CD4-positive, alpha-beta T cell (primary cell): ENCODE measurements at regions not wholly inside any gene's neighbourhood (a gene's known extent, or its start where the extent isn't known, plus 50 kb on each side); places are given as distances from the start of the nearest gene placed in this dataset.

Experiments used
- ATAC-seq: fragments of 200-7000 bp; cut with Tn5 transposase; one replicate; pipeline ENCODE4 v1.10.0; 2022; ENCODE audit warnings: mild to moderate bottlenecking; ENCODE audit not compliant: poor library complexity
- CTCF ChIA-PET: fragments of 350-600 bp; sonication (Branson Sonifier 250); formaldehyde crosslinking; loops from one replicate; lab custom pipeline; 2021; ENCODE audit warnings: antibody characterized with exemption, inconsistent platforms; lab: Charles Lee
- POLR2A ChIA-PET: fragments of 350-600 bp; sonication (Branson Sonifier 250); formaldehyde crosslinking; loops from one replicate; lab custom pipeline; 2021; ENCODE audit warnings: antibody characterized with exemption, inconsistent platforms; lab: Charles Lee
- DNase-seq, 14 experiments: peaks; one replicate each; pipeline ENCODE4 v3.0.0-alpha.2; 2013 to 2020; ENCODE audit warnings: mixed read lengths in 2 of 14
- H3K27ac ChIP-seq, 2 donors: one replicate each; pipeline versions ENCODE4 v1.5.1 to v1.7.0; 2013; ENCODE audit warnings: low read length in 2 of 2, low read depth in 1 of 2, mild to moderate bottlenecking in 1 of 2
- H3K27me3 ChIP-seq, 2 experiments: 1 replicate in 1 of 2; 2 replicates in 1 of 2; pipeline versions ENCODE4 v1.6.1 to v1.7.0; 2013; ENCODE audit warnings: low read length in 2 of 2, control low read depth in 1 of 2, mild to moderate bottlenecking in 1 of 2, moderate library complexity in 1 of 2; ENCODE audit not compliant: insufficient read depth in 2 of 2, control insufficient read depth in 1 of 2
- H3K36me3 ChIP-seq: one replicate; pipeline ENCODE4 v1.6.1; 2013; ENCODE audit warnings: low read length, control low read depth; ENCODE audit not compliant: insufficient read depth
- H3K4me1 ChIP-seq: one replicate; pipeline ENCODE4 v1.6.1; 2013; ENCODE audit warnings: low read length, control low read depth; ENCODE audit not compliant: insufficient read depth
- H3K4me3 ChIP-seq: one replicate; pipeline ENCODE4 v1.5.1; 2013; ENCODE audit warnings: mild to moderate bottlenecking, low read length, moderate library complexity
- H3K9me3 ChIP-seq, 2 experiments: 1 replicate in 1 of 2; 2 replicates in 1 of 2; pipeline versions ENCODE4 v1.6.1 to v1.7.0; 2013; ENCODE audit warnings: low read length in 2 of 2, mild to moderate bottlenecking in 2 of 2, control low read depth in 1 of 2, moderate library complexity in 1 of 2; ENCODE audit not compliant: control insufficient read depth in 1 of 2, insufficient read depth in 1 of 2
- H3K27ac Mint-ChIP-seq: one replicate; pipeline ENCODE4 v1.8.0; 2020; ENCODE audit warnings: mixed read lengths
- H3K27me3 Mint-ChIP-seq: one replicate; pipeline ENCODE4 v1.8.0; 2021; ENCODE audit warnings: mixed read lengths
- H3K36me3 Mint-ChIP-seq: one replicate; pipeline ENCODE4 v1.8.0; 2021; ENCODE audit warnings: low read depth, mixed read lengths
- H3K4me1 Mint-ChIP-seq: one replicate; pipeline ENCODE4 v1.8.0; 2021; ENCODE audit warnings: low read depth, mixed read lengths
- H3K4me3 Mint-ChIP-seq: one replicate; pipeline ENCODE4 v1.8.0; 2020; ENCODE audit warnings: mild to moderate bottlenecking, mixed read lengths
- H3K9me3 Mint-ChIP-seq: one replicate; pipeline ENCODE4 v1.8.0; 2020; ENCODE audit warnings: mixed read lengths
- intact Hi-C, 2 experiments: fragments of 100-400 bp; cut with DNase I in 1 of 2; cut with micrococcal nuclease in 1 of 2; formaldehyde crosslinking; loops; one replicate each; pipeline versions ENCODE4 v1.15.1 to v1.9.0; 2023 to 2025; cut with DNase I, micrococcal nuclease
- TF ChIP-seq, protein P1 (sequence below): fragments of 200-600 bp; IDR thresholded peaks from one replicate; pipeline ENCODE4 v1.8.0; 2022; ENCODE audit warnings: antibody characterized with exemption, mild to moderate bottlenecking

DNA sequence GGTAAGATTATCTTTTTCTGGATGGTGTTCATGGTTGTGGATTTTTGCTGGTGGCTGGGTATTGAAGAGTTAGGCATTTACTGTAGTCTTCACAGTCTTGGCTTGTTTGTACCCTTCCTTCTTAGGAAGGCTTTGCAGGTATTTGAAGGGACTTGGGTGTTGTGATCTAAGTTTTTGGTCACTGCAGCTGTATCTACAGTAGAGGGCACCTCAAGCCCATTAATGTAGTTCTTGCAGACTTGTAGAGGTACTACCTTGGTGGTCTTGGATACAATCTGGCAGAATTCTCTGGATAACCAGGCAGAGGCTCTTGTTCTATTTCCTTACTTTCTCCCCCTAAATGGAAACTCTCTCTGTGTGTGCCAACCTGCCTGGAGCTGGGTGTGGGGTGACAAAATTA lies 155.8 kb upstream of the BRINP3 start:
- no peak for ATAC-seq
- H3K4me3 Mint-ChIP-seq = no peak overlapping the region
- H3K4me3 ChIP-seq = no peak overlapping the region
- ChIA-PET POLR2A (no interaction called here), CTCF (no interaction called here)
- TF ChIP-seq, protein P1, sequence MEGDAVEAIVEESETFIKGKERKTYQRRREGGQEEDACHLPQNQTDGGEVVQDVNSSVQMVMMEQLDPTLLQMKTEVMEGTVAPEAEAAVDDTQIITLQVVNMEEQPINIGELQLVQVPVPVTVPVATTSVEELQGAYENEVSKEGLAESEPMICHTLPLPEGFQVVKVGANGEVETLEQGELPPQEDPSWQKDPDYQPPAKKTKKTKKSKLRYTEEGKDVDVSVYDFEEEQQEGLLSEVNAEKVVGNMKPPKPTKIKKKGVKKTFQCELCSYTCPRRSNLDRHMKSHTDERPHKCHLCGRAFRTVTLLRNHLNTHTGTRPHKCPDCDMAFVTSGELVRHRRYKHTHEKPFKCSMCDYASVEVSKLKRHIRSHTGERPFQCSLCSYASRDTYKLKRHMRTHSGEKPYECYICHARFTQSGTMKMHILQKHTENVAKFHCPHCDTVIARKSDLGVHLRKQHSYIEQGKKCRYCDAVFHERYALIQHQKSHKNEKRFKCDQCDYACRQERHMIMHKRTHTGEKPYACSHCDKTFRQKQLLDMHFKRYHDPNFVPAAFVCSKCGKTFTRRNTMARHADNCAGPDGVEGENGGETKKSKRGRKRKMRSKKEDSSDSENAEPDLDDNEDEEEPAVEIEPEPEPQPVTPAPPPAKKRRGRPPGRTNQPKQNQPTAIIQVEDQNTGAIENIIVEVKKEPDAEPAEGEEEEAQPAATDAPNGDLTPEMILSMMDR = no peak
- no peaks in the 10 kb centered on the region for H3K27me3 Mint-ChIP-seq
- H3K4me1 Mint-ChIP-seq = no peaks in the 10 kb centered on the region
- no peaks in the 10 kb centered on the region for H3K4me1 ChIP-seq
- H3K9me3 ChIP-seq = no peaks in the 10 kb centered on the region
- intact Hi-C loops = no loop called here
- H3K27ac ChIP-seq = no peak overlapping the region
- no peak overlapping the region for H3K27ac Mint-ChIP-seq
- DNase-seq = no peak
- peaks cover 8% of the 10 kb centered on the region for H3K9me3 Mint-ChIP-seq
- no peaks in the 10 kb centered on the region for H3K36me3 Mint-ChIP-seq
- H3K27me3 ChIP-seq = no peaks in the 10 kb centered on the region
- H3K36me3 ChIP-seq = no peaks in the 10 kb centered on the region

DNA sequence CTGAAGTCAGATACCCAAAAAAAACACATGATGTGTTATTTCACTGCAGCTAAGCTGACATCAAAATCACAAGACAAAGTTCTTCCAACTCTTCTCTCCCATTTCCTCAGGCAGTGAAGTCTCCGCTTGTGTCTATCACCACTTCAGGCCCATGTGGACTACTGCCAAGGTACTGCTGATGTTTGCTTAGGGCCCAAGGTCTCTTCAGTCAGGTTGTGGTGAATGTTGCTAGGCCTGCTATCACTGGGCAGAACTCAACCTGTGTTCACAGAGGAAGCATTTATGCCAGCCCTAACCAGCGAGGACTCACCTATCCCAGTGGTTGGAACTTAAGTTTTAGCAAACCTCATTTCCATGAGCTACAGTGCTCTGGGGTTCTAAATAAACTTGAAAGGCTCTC lies 156.5 kb upstream of the BRINP3 start:
- no peak overlapping the region for H3K27ac ChIP-seq
- H3K27me3 ChIP-seq = no peaks in the 10 kb centered on the region
- ATAC-seq = no peak
- CTCF ChIA-PET = no interaction called here
- DNase-seq = no peak
- H3K27ac Mint-ChIP-seq = no peak overlapping the region
- no peak overlapping the region for H3K4me3 Mint-ChIP-seq
- intact Hi-C loops = no loop called here
- H3K9me3 ChIP-seq = no peaks in the 10 kb centered on the region
- POLR2A ChIA-PET = no interaction called here
- peaks cover 8% of the 10 kb centered on the region for H3K9me3 Mint-ChIP-seq
- no peaks in the 10 kb centered on the region for H3K27me3 Mint-ChIP-seq
- no peaks in the 10 kb centered on the region for H3K36me3 Mint-ChIP-seq
- H3K4me1 Mint-ChIP-seq = no peaks in the 10 kb centered on the region
- no peaks in the 10 kb centered on the region for H3K4me1 ChIP-seq
- TF ChIP-seq, protein P1 = no peak
- H3K36me3 ChIP-seq = no peaks in the 10 kb centered on the region
- H3K4me3 ChIP-seq = no peak overlapping the region

DNA sequence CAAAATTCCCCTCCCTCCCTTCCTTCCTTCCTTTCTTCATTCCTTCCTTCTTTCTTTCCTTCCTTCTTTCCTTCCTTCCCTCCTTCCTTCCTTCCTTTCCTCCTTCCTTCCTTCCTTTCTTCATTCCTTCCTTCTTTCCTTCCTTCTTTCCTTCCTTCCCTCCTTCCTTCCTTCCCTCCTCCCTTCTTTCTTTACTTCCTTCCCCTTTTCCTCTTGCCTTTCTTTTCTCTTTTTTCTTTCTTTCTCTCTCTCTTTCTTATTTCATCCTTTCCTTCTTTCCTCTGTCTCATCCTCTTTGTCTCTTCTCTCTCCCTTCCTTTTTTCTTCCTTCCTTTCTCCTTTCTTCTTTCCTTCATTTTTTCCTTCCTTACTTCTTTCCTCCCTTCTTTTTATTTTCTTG lies 171.9 kb upstream of the BRINP3 start:
- TF ChIP-seq, protein P1 = no peak
- ATAC-seq = no peak
- Mint-ChIP-seq H3K36me3 (no peaks in the 10 kb centered on the region), H3K4me1 (no peaks in the 10 kb centered on the region), H3K27me3 (no peaks in the 10 kb centered on the region), H3K27ac (no peak overlapping the region), H3K4me3 (no peak overlapping the region), H3K9me3 (peaks cover 6% of the 10 kb centered on the region)
- CTCF ChIA-PET = no interaction called here
- H3K27ac ChIP-seq = no peak overlapping the region
- H3K4me3 ChIP-seq = no peak overlapping the region
- peaks cover 0 to 7% of the 10 kb centered on the region in 2 experiments for H3K9me3 ChIP-seq
- no peaks in the 10 kb centered on the region for H3K4me1 ChIP-seq
- no peak for DNase-seq
- intact Hi-C loops = no loop called here
- H3K36me3 ChIP-seq = no peaks in the 10 kb centered on the region
- POLR2A ChIA-PET = no interaction called here
- H3K27me3 ChIP-seq = no peaks in the 10 kb centered on the region
